DND-41 (cell line): ENCODE measurements at regions not wholly inside any gene's neighbourhood (a gene's known extent, or its start where the extent isn't known, plus 50 kb on each side); places are given as distances from the start of the nearest gene placed in this dataset.

Experiments
- ATAC-seq: fragments of 200-7000 bp; cut with Tn5 transposase; 3 replicates; pipeline ENCODE4 v1.9.1; 2021; ENCODE audit warnings: low read depth; ENCODE audit not compliant: insufficient read depth
- DNase-seq: peaks from one replicate; pipeline ENCODE4 v3.0.0-alpha.2; 2020
- H2AFZ ChIP-seq: 2 replicates; pipeline ENCODE4 v1.6.0; 2012; ENCODE audit warnings: low read depth, low read length
- H3K27ac ChIP-seq: 2 replicates; pipeline ENCODE4 v1.5.1; 2012; ENCODE audit warnings: low read length, inconsistent platforms
- H3K27me3 ChIP-seq: fragments of 200-600 bp; sonication (generic); 2 replicates; pipeline ENCODE4 v1.6.0; 2012; ENCODE audit warnings: low read length, mild to moderate bottlenecking, inconsistent platforms; ENCODE audit not compliant: insufficient read depth, poor library complexity
- H3K36me3 ChIP-seq: 2 replicates; pipeline ENCODE4 v1.5.1; 2012; ENCODE audit warnings: low read length, inconsistent platforms; ENCODE audit not compliant: insufficient read depth
- H3K4me1 ChIP-seq: 2 replicates; pipeline ENCODE4 v1.5.1; 2012; ENCODE audit warnings: mild to moderate bottlenecking, low read length; ENCODE audit not compliant: insufficient read depth
- H3K4me2 ChIP-seq: 2 replicates; pipeline ENCODE4 v1.6.0; 2012; ENCODE audit warnings: mild to moderate bottlenecking, moderate library complexity, low read length, inconsistent platforms; ENCODE audit not compliant: insufficient read depth
- H3K4me3 ChIP-seq, 2 experiments: fragments of 200-600 bp in 1 of 2; shearing (Covaris generic) in 1 of 2; 2 replicates each; pipeline ENCODE4 v1.5.1; 2012 to 2016; ENCODE audit warnings: inconsistent platforms in 2 of 2, low read length in 2 of 2, mild to moderate bottlenecking in 2 of 2, low read depth in 1 of 2, moderate library complexity in 1 of 2
- H3K79me2 ChIP-seq: 2 replicates; pipeline ENCODE4 v1.6.0; 2012; ENCODE audit warnings: low read length, inconsistent platforms; ENCODE audit not compliant: insufficient read depth
- H3K9ac ChIP-seq: 2 replicates; pipeline ENCODE4 v1.6.0; 2012; ENCODE audit warnings: low read depth, mild to moderate bottlenecking, inconsistent platforms, low read length, moderate library complexity
- H3K9me3 ChIP-seq: 2 replicates; pipeline ENCODE4 v1.5.1; 2012; ENCODE audit warnings: low read length, moderate library complexity, mild to moderate bottlenecking, inconsistent platforms; ENCODE audit not compliant: insufficient read depth, severe bottlenecking
- H4K20me1 ChIP-seq: 2 replicates; pipeline ENCODE4 v1.6.0; 2012; ENCODE audit warnings: low read length; ENCODE audit not compliant: insufficient read depth
- CTCF ChIP-seq: IDR thresholded peaks from 2 replicates; pipeline ENCODE4 v1.5.1; 2012; ENCODE audit warnings: borderline replicate concordance, low read length, moderate library complexity, mild to moderate bottlenecking; ENCODE audit not compliant: poor library complexity, severe bottlenecking; ENCODE audit errors: extremely low read depth
- EZH2 ChIP-seq: IDR thresholded peaks from 3 replicates; pipeline ENCODE4 v1.6.1; 2012; ENCODE audit warnings: borderline replicate concordance, low read depth, mild to moderate bottlenecking, moderate library complexity, low read length, inconsistent platforms; ENCODE audit not compliant: severe bottlenecking

GRCh38 chr20:56845546-56846086, 216.5 kb downstream of the TFAP2C start:
- H3K4me3 ChIP-seq = no peak overlapping the region
- H3K27ac ChIP-seq = no peak overlapping the region

GRCh38 chr20:56848561-56848960, 219.5 kb downstream of the TFAP2C start:
- DNase-seq (no peak), ATAC-seq (no peak)
- Histone ChIP-seq H3K27ac (no peak overlapping the region), H3K4me1 (no peaks in the 10 kb centered on the region), H3K4me2 (no peak overlapping the region), H3K79me2 (no peaks in the 10 kb centered on the region), H3K36me3 (no peaks in the 10 kb centered on the region), H3K4me3 (no peak overlapping the region), H4K20me1 (no peaks in the 10 kb centered on the region), H3K27me3 (peaks cover 4% of the 10 kb centered on the region), H3K9me3 (no peaks in the 10 kb centered on the region), H3K9ac (no peak overlapping the region), H2AFZ (no peak overlapping the region)
- TF ChIP-seq CTCF = no peak
- TF ChIP-seq EZH2 = no peak

More at GRCh38 chr20:56845546-56846086, 216.5 kb downstream of the TFAP2C start:
- TF ChIP-seq CTCF (no peak), EZH2 (no peak)
- Histone ChIP-seq H3K36me3 (no peaks in the 10 kb centered on the region), H3K9ac (no peak overlapping the region), H3K79me2 (no peaks in the 10 kb centered on the region), H4K20me1 (no peaks in the 10 kb centered on the region), H3K4me2 (no peak overlapping the region), H3K9me3 (peaks cover 6% of the 10 kb centered on the region), H2AFZ (no peak overlapping the region), H3K27me3 (peaks cover 4% of the 10 kb centered on the region), H3K4me1 (no peaks in the 10 kb centered on the region)
- ATAC-seq (no peak), DNase-seq (no peak)

- Histone ChIP-seq H3K4me2 (no peak overlapping the region), H2AFZ (no peak overlapping the region), H3K4me1 (no peaks in the 10 kb centered on the region), H3K79me2 (no peaks in the 10 kb centered on the region), H3K9ac (no peak overlapping the region), H3K4me3 (no peak overlapping the region), H3K27me3 (no peaks in the 10 kb centered on the region), H3K9me3 (no peaks in the 10 kb centered on the region), H4K20me1 (no peaks in the 10 kb centered on the region; the same call in 1 of the 2 replicates), H3K36me3 (no peaks in the 10 kb centered on the region), H3K27ac (no peak overlapping the region)
- DNase-seq (no peak), ATAC-seq (no peak)
- no peak for TF ChIP-seq EZH2
- TF ChIP-seq CTCF = no peak
These were observed 222.4 kb downstream of the TFAP2C start for GRCh38 chr20:56851552-56851951.
